Right lobe of liver (tissue), 6 donors: ENCODE measurements at regions not wholly inside any gene's neighbourhood (a gene's known extent, or its start where the extent isn't known, plus 50 kb on each side); places are given as distances from the start of the nearest gene placed in this dataset.

Source experiments
- ATAC-seq, 4 donors: fragments of 200-7000 bp; cut with Tn5 transposase; one replicate each; pipeline ENCODE4 v1.9.1; 2020; ENCODE audit warnings: mild to moderate bottlenecking in 4 of 4, moderate library complexity in 4 of 4
- DNase-seq, 3 donors: peaks; one replicate each; pipeline ENCODE4 v3.0.0-alpha.2; 2020
- H3K27ac ChIP-seq, 3 donors: fragments of 200-600 bp; one replicate each; pipeline ENCODE4 v1.8.0; 2022
- H3K27me3 ChIP-seq, 2 donors: fragments of 200-600 bp; one replicate each; pipeline ENCODE4 v1.8.0; 2022
- H3K36me3 ChIP-seq, 4 donors: fragments of 200-600 bp; sonication (generic) in 1 of 4; one replicate each; pipeline versions ENCODE4 v1.5.1 to v1.8.0; 2017 to 2022; ENCODE audit warnings: control low read depth in 1 of 4
- H3K4me1 ChIP-seq, 4 donors: fragments of 200-600 bp; sonication (generic) in 1 of 4; one replicate each; pipeline versions ENCODE4 v1.5.1 to v1.8.0; 2017 to 2022; ENCODE audit warnings: control low read depth in 1 of 4
- H3K4me3 ChIP-seq, 3 donors: fragments of 200-600 bp; one replicate each; pipeline ENCODE4 v1.8.0; 2022
- H3K9me3 ChIP-seq, 4 donors: fragments of 200-600 bp; sonication (generic) in 1 of 4; one replicate each; pipeline versions ENCODE4 v1.5.1 to v1.8.0; 2017 to 2022; ENCODE audit warnings: control low read depth in 1 of 4
- CTCF ChIP-seq, 4 donors: fragments of 200-600 bp in 3 of 4; fragments of 450-650 bp in 1 of 4; IDR thresholded peaks; one replicate each; pipeline versions ENCODE4 v1.5.1 to v1.8.0; 2016 to 2022; ENCODE audit warnings: antibody characterized with exemption in 4 of 4, mild to moderate bottlenecking in 2 of 4
- POLR2A ChIP-seq: fragments of 450-650 bp; IDR thresholded peaks from one replicate; pipeline ENCODE4 v1.6.1; 2017; ENCODE audit warnings: antibody characterized with exemption, mild to moderate bottlenecking
- WGBS: methylation state at CpG from one replicate; pipeline ENCODE4 v1.1.6; 2018; ENCODE audit warnings: low coverage, low lambda C conversion rate; ENCODE audit not compliant: insufficient coverage; ENCODE audit errors: missing lambda C conversion rate; 5-methylcytosine and 5-hydroxymethylcytosine counted together
- intact Hi-C, 2 donors: fragments of 100-400 bp; cut with DNase I; formaldehyde crosslinking; loops; one replicate each; pipeline versions ENCODE4 v1.11.2 to v1.14.1; 2022
- donor health status: DM: no; HTN: yes; CAD: no.
- donor health status: DM: no; HTN: no; CAD: no.
- donor health status: DM: no; HTN: no; CAD: no.
- donor health status: DM: no; HTN: yes; CAD: no.
- donor health status: DM: no; HTN: yes; CAD: no.

- Histone ChIP-seq H3K36me3 (no peaks in the 10 kb centered on the region), H3K27ac (no peak overlapping the region), H3K4me1 (no peaks in the 10 kb centered on the region), H3K9me3 (no peaks in the 10 kb centered on the region), H3K4me3 (no peak overlapping the region), H3K27me3 (no peaks in the 10 kb centered on the region)
- intact Hi-C loops = loop anchor here (5.0 to 10.0 kb wide), 2 partner anchors 1101 to 1293 kb away; partner anchors contain the start of gene EPHB1 (in 2 of the 2)
- 90% methylated on average over 3 of the region's 3 CpGs for WGBS
- no peak for TF ChIP-seq POLR2A
- no peak for TF ChIP-seq CTCF (IDR thresholded peaks at IDR 0.05)
- ATAC-seq (no peak), DNase-seq (no peak)
Measured at GRCh38 chr3:135895734-135896121, 69.8 kb upstream of the PPP2R3A start.

- no peaks in the 10 kb centered on the region for H3K36me3 ChIP-seq
- no peak for ATAC-seq
- no peak for TF ChIP-seq POLR2A
- no peak for TF ChIP-seq CTCF (IDR thresholded peaks at IDR 0.05)
- no peaks in the 10 kb centered on the region for H3K9me3 ChIP-seq
- H3K27ac ChIP-seq = no peak overlapping the region
- DNase-seq = no peak
- H3K27me3 ChIP-seq = no peaks in the 10 kb centered on the region
- no peak overlapping the region for H3K4me3 ChIP-seq
- intact Hi-C loops = loop anchor here (5.0 to 10.0 kb wide), 2 partner anchors 1102 to 1294 kb away; partner anchors contain the start of gene EPHB1 (in 2 of the 2)
- no peaks in the 10 kb centered on the region for H3K4me1 ChIP-seq
- 94% methylated on average over 2 of the region's 2 CpGs for WGBS
Measured at GRCh38 chr3:135896613-135897012, 68.9 kb upstream of the PPP2R3A start.

- no peak overlapping the region for H3K4me3 ChIP-seq
- TF ChIP-seq POLR2A = no peak
- H3K4me1 ChIP-seq = no peaks in the 10 kb centered on the region
- no peaks in the 10 kb centered on the region for H3K36me3 ChIP-seq
- WGBS = 60% methylated on average over 1 of the region's 1 CpG
- no peak for ATAC-seq
- intact Hi-C loops = loop anchor here (5.0 to 10.0 kb wide), 2 partner anchors 1103 to 1295 kb away; partner anchors contain the start of gene EPHB1 (in 2 of the 2)
- no peak overlapping the region for H3K27ac ChIP-seq
- DNase-seq = no peak
- H3K27me3 ChIP-seq = no peaks in the 10 kb centered on the region
- no peaks in the 10 kb centered on the region for H3K9me3 ChIP-seq
Measured at GRCh38 chr3:135897715-135898114, 67.8 kb upstream of the PPP2R3A start.

GRCh38 chr3:135898774-135899173, 66.8 kb upstream of the PPP2R3A start:
- DNase-seq (no peak), ATAC-seq (no peak)
- no peak overlapping the region for H3K4me3 ChIP-seq
- no peak overlapping the region for H3K27ac ChIP-seq
- H3K4me1 ChIP-seq = no peaks in the 10 kb centered on the region
- H3K9me3 ChIP-seq = no peaks in the 10 kb centered on the region
- WGBS = 61% methylated on average over 3 of the region's 3 CpGs
- intact Hi-C loops = loop anchor here (5.0 to 10.0 kb wide), 2 partner anchors 1104 to 1296 kb away; partner anchors contain the start of gene EPHB1 (in 2 of the 2)
- no peaks in the 10 kb centered on the region for H3K36me3 ChIP-seq
- no peak for TF ChIP-seq CTCF (IDR thresholded peaks at IDR 0.05)
- TF ChIP-seq POLR2A = no peak
- no peaks in the 10 kb centered on the region for H3K27me3 ChIP-seq

GRCh38 chr3:135905058-135905724, 60.3 kb upstream of the PPP2R3A start:
- H3K27me3 ChIP-seq = no peaks in the 10 kb centered on the region
- H3K27ac ChIP-seq = no peak overlapping the region
- no peak overlapping the region for H3K4me3 ChIP-seq
- TF ChIP-seq POLR2A (no peak), CTCF (IDR thresholded peaks at IDR 0.05) (no peak)
- intact Hi-C loops = no loop called here
- no peaks in the 10 kb centered on the region for H3K36me3 ChIP-seq
- 62% methylated on average over 5 of the region's 5 CpGs for WGBS
- ATAC-seq (no peak), DNase-seq (no peak)
- no peaks in the 10 kb centered on the region for H3K4me1 ChIP-seq
- no peaks in the 10 kb centered on the region for H3K9me3 ChIP-seq
